DMS 273 (cell line): ENCODE measurements at regions not wholly inside any gene's neighbourhood (a gene's known extent, or its start where the extent isn't known, plus 50 kb on each side); places are given as distances from the start of the nearest gene placed in this dataset.
A peak's percentile ranks its signal among the peaks of the same experiment; 100 is the strongest.

Experiments
- DNase-seq: peaks from one replicate; lab custom pipeline; 2025; ENCODE audit not compliant: unreplicated experiment; lab: John Stamatoyannopoulos, UW

DNA sequence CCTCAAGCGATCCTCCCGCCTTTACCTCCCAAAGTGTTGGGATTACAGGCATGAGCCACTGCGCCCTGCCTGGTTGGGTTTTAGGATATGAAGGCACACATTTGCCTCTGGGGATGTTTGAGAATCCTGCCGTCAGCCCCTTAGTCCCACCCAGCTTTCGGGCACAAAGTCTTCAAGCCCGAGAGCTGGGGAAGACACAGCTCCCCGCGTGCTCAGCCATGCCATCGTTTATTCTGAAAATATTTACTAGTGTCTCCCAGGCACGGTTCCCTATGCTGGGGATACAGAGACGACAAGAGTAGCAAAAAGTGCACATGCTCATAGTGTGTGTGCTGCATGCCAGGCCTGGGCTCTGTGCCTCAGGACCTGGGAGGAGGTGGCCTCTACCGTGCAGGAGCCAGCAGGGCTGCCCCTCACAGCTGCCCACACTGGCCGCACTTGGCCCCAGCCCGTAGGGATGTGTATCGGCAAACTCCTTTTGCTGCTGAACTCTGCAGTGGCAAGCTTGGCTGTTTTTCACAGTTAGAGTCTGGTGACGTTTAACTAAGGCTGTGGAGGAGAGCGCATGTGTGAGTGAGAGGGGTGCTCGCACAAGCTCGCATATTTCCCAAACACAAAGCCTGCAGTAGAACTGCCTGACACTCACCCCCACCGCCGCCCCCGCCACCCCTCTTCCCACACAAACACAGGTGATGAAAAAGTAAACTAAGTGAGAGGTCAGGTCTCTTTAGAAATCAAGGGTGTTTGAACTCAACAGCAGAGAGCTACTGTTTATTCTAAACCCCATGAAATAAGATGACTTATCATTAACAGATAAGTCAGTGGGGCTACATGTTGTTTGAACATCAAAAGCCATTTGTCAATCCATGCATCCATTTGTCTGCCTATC lies 266.4 kb downstream of the MRTFB start:
- no peak for DNase-seq

DNA sequence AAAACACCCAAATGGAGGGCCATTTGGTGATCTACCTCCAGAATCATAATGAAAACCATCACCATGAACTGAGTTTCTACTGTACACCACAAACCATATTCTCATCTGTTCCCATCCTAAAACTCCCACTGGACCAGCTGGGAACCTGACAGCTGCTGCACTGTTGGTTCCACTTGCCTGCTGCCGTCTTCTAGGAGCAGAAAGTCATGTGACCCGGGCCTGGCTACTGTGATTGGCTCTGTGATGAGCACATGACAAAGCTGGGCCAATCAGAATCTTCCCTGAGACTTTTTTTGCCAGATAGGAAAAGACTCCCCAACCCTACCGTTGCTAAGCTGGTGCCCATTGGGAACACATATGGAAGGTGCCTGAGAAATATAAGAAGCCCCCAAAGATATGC lies 264.2 kb downstream of the MRTFB start:
- peak; percentile 66 for DNase-seq

DNA sequence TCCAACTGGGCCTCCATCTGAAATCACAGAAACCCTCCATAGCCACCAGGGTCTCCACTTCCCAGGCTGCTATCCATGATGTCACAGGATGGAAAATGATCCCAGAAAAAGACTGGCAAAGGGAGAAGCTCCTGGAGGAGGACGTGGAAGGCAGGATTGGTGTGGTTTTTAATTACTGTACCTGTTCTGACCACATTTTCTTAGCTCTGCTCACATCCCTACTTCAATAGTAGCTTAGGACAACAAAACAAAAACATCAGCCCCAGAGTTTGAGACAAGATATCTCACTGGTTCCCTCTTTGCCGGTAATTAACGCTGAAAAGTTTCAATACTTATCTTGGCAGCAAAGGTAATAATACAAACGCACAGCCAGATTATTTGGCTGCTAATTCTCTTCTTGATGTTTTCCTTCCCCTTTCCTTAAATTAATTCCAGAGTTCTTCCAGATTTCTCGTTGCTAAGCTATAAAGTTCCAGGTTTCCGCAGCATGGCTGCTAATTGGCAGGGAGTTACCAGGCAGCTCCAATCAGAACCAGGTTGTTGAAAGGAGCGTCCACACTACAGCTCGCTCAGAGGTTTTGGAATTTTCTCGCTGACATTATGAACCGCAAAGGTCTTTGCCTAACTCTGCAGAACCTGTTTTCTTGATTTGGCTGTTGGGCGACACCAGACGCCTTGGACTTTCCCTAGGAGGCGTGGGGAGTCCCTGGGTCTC lies 263.4 kb downstream of the MRTFB start:
- peak; percentile 24 for DNase-seq

DNA sequence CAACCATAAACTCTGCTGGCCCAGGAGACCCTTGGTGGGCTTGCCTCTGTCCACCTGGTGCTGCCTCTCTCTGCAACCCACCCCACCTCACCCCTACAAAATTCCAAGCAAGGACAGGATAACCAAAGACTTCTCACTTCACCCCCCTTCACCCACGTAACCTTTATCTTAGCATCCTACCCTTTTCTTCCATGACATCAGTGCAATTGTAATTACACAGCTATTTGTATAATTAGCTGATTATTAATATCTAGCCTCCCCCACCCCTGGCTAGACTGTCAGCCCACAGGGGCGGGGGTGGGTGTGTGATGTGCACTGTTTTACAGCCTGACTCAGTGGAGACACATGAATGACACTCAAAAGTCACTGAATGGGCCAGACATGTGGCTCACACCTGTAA lies 262.2 kb downstream of the MRTFB start:
- no peak for DNase-seq

DNA sequence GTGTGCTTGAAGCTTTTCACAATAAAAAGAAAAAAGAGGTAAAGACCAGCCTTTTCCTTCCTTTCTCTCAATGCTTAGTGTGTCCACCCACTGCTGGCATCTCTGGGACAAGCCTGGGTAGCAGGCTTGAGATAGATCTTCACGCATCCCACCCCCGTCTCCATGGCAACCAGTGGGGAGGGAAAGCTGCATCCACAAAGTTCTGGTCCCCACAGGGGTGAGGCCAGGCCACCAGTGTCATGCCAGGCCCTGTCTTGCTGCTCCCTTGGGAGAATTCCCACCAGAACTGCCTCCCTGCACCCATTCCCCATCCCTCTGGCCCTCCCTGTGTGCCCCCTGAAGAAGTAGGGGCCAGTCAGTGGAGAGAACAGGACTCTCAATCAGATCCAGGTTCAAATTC lies 259.9 kb downstream of the MRTFB start:
- DNase-seq, result peak; percentile 45

DNA sequence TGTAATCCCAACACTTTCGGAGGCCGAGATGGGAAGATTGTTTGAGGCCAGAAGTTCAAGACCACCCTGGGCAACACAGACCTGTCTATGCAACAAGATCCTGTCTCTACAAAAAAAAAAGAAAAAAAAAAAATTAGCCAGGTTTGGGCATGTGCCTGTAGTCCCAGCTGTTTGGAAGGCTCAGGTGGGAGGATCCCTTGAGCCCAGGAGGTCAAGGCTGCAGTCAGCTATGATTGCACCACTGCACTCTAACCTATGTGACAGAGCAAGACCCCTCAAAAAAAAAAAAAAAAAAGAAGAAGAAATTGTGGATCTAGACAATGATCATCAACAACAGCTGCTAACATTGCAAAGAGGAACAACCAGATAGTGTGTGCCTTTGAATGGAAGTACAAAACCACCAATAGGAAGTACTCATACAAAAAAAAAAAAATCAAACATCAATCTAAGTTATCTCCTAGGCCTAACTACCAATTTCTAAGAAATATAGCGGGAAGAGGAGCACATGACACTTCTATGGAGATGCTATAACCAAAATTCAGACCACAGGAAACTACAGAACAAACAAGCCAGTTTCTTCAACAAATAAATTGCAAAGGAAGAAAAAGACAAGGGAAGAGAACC lies 258.7 kb downstream of the MRTFB start:
- no peak for DNase-seq

DNA sequence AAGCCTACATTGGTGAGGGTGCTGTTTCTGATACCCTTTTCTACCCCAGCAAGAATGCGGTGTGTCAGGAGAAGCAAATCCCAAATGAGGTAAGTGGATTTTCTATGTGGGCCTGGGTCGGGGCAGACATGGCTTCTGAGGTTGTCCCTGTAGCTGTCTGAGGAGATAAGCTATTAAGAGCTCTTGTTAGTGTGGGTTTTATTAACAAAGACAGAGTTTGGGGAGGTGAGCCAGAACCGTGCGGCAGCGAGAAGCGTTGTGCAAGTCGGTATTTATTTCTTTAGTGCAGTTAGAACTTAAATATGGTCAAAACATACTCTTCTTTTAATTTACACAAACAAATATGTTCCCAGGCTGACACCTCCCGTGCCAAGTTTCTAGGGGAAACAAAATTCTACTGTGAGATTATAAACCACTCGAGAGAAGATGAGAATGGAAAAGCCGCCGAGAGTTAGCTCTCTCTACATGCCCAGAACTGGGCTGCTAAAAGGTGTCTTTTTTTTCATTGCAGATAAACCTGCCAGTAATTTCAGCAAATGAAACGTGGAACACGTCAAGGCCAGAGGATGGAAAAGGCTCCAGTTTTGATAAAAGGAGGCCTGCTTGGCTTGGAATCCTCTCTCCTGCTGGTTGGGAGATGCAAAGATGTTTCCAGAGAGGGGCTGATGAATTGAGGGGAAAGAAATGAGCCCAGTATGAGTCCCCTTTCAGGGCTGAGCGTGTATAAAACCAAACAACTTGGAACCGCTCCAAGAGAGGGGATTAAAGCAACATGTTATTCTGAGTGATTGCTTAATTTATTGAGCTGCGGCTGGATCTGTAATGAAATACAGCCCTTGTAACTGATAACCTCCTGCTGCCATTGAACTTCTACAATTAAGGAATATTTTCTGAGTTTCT lies 254.6 kb downstream of the MRTFB start:
- DNase-seq, result peak; percentile 92

DNA sequence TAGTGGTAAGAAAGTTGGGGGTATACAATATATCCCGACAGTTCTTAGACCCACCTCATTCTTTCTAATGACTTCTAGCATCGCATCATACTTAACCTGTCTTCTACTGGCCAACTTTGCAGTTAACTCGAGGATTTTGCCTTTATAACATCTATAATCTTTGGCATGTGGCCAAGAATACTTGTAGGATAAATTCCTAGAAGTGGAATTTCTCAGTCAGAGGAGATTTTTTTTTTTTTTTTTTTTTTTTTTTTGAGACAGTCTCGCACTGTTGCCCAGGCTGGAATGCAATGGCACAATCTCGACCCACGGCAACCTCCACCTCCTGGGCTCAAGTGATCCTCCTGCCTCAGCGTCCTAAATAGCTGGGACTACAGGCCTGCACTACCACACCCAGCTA lies 253.5 kb downstream of the MRTFB start:
- DNase-seq, result peak; percentile 37

DNA sequence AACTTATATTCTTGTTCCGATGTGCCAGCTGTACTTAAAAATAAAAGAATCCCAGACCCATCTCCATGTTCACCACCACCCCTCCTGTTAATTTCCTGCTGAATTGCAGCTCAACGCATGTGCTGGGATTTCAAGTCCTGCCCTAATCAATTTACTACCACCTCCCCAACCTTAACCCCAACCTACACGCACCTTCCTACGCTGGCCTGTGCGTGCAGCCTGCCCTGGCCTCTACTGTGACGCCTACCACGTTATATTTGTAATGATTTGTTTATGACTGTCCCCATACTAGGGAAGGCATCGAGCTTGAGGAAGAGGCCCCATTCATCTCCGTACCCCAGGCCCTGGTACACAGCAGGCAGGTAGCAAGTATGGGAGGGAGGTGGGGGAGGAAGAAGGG lies 251.1 kb downstream of the MRTFB start:
- no peak for DNase-seq

DNA sequence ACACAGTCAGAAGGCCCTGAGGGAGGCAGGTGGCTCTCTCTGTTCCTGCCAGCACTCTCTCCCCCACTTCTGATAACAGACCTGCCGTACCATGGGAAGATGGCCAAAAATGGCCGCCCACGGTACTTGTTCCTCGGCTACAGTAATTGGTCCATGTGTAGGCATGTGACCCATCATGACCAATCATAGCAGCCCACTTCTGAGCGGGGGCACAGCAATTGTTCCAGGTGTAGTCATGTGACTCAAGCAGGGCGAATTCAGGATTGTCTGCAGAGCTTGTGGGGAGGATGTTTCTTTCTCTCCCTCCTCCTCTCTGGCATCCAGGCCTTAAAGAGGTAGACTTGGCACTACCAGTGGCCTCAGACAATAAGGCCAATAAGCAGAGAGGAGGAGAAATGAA lies 250.4 kb downstream of the MRTFB start:
- DNase-seq, result peak; percentile 66

DNA sequence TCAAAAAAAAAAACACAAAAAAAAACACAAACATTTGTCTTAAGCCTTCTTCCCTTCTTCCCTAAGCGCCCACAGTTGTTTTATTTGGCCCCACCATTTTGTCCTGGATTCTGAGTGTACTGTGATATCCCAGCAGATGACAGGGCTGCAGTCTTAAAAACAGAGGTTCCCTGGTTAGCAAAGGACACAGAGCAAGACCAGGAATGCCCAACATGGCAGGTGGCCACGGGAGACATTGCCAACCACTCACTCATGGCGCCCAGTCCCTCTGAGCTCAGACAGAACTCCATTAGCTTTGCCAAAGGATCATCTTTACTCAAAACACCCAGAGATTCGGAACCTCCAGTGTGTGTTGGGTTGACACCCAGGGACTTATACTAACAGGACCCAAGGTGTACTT lies 249.3 kb downstream of the MRTFB start:
- no peak for DNase-seq
